DOHH2 (cell line): ENCODE measurements at regions not wholly inside any gene's neighbourhood (a gene's known extent, or its start where the extent isn't known, plus 50 kb on each side); places are given as distances from the start of the nearest gene placed in this dataset.

Source experiments
- H3F3A ChIP-seq: fragments of 200-600 bp; sonication (generic), shearing (Covaris generic); 2 replicates; pipeline ENCODE4 v1.6.0; 2016; ENCODE audit warnings: antibody characterized with exemption, mild to moderate bottlenecking; ENCODE audit not compliant: control insufficient read depth, insufficient read depth
- H3K27ac ChIP-seq: fragments of 200-600 bp; sonication (generic); 2 replicates; pipeline ENCODE4 v1.5.1; 2014; ENCODE audit warnings: low read depth, mild to moderate bottlenecking, low read length, moderate library complexity
- H3K27me3 ChIP-seq: fragments of 200-600 bp; sonication (generic); 2 replicates; pipeline ENCODE4 v1.6.1; 2014; ENCODE audit warnings: mild to moderate bottlenecking, low read length, mixed read lengths; ENCODE audit not compliant: control insufficient read depth
- H3K36me3 ChIP-seq: fragments of 200-600 bp; sonication (generic); 2 replicates; pipeline ENCODE4 v1.6.1; 2014; ENCODE audit warnings: mild to moderate bottlenecking, low read length, moderate library complexity, mixed read lengths; ENCODE audit not compliant: control insufficient read depth
- H3K4me1 ChIP-seq: fragments of 200-600 bp; sonication (generic); 2 replicates; pipeline ENCODE4 v1.6.1; 2014; ENCODE audit warnings: mild to moderate bottlenecking, low read length, mixed read lengths; ENCODE audit not compliant: control insufficient read depth
- H3K4me2 ChIP-seq: fragments of 200-600 bp; sonication (generic); 2 replicates; pipeline ENCODE4 v1.6.0; 2014; ENCODE audit warnings: mild to moderate bottlenecking, low read length, moderate library complexity
- H3K4me3 ChIP-seq: fragments of 200-600 bp; sonication (generic); 2 replicates; pipeline ENCODE4 v1.5.1; 2014; ENCODE audit warnings: mild to moderate bottlenecking, low read length, mixed read lengths
- H3K79me2 ChIP-seq: fragments of 200-600 bp; sonication (generic); 2 replicates; pipeline ENCODE4 v1.6.1; 2014; ENCODE audit warnings: mild to moderate bottlenecking, low read length, mixed read lengths; ENCODE audit not compliant: control insufficient read depth
- H3K9me2 ChIP-seq: fragments of 200-600 bp; sonication (generic); replicated peaks from 2 replicates; pipeline ENCODE4 v1.6.1; 2014; ENCODE audit warnings: mild to moderate bottlenecking, low read length, mixed read lengths; ENCODE audit not compliant: control insufficient read depth
- H3K9me3 ChIP-seq: fragments of 200-600 bp; sonication (generic); 2 replicates; pipeline ENCODE4 v1.6.1; 2014; ENCODE audit warnings: antibody characterized with exemption, low read length, mixed read lengths; ENCODE audit not compliant: control insufficient read depth, insufficient read depth
- H4K20me1 ChIP-seq: fragments of 200-600 bp; sonication (generic); 2 replicates; pipeline ENCODE4 v1.6.0; 2014; ENCODE audit warnings: low read depth, mild to moderate bottlenecking, antibody characterized with exemption, low read length, moderate library complexity; ENCODE audit not compliant: control insufficient read depth, insufficient read depth
- CTCF ChIP-seq: fragments of 200-600 bp; sonication (generic); IDR thresholded peaks from one replicate; pipeline ENCODE4 v1.5.1; 2014; ENCODE audit warnings: antibody characterized with exemption, mild to moderate bottlenecking, low read depth, low read length; ENCODE audit not compliant: poor library complexity, severe bottlenecking
- EZH2phosphoT487 ChIP-seq: fragments of 200-600 bp; sonication (generic); IDR thresholded peaks from 2 replicates; pipeline ENCODE4 v1.6.1; 2017; ENCODE audit warnings: borderline replicate concordance, mild to moderate bottlenecking, antibody characterized with exemption, low read length, moderate library complexity, mixed read lengths

GRCh38 chr4:106715825-106716224, 320.3 kb downstream of the DKK2 start:
- Histone ChIP-seq H3K36me3 (no peaks in the 10 kb centered on the region), H3K4me2 (no peak overlapping the region), H3K27ac (no peak overlapping the region), H3K4me1 (no peaks in the 10 kb centered on the region), H4K20me1 (no peaks in the 10 kb centered on the region), H3F3A (no peaks in the 10 kb centered on the region), H3K9me3 (no peaks in the 10 kb centered on the region), H3K4me3 (no peak overlapping the region), H3K9me2 (no peaks in the 10 kb centered on the region), H3K27me3 (no peaks in the 10 kb centered on the region), H3K79me2 (no peaks in the 10 kb centered on the region)
- TF ChIP-seq CTCF (no peak), EZH2phosphoT487 (no peak)

- no peaks in the 10 kb centered on the region for H3K79me2 ChIP-seq
- TF ChIP-seq EZH2phosphoT487 (no peak), CTCF (no peak)
Observed at GRCh38 chr4:106708464-106708816, 327.7 kb downstream of the DKK2 start.

GRCh38 chr4:106707776-106708463, 328.2 kb downstream of the DKK2 start:
- no peak overlapping the region for H3K4me2 ChIP-seq
- H3K36me3 ChIP-seq: no peaks in the 10 kb centered on the region
- H3F3A ChIP-seq: no peaks in the 10 kb centered on the region
- no peaks in the 10 kb centered on the region for H3K27me3 ChIP-seq
- H3K4me3 ChIP-seq: no peak overlapping the region
- no peak overlapping the region for H3K27ac ChIP-seq
- no peaks in the 10 kb centered on the region for H4K20me1 ChIP-seq
- H3K9me3 ChIP-seq: no peaks in the 10 kb centered on the region
- no peaks in the 10 kb centered on the region for H3K9me2 ChIP-seq
- no peaks in the 10 kb centered on the region for H3K79me2 ChIP-seq
- no peak for TF ChIP-seq EZH2phosphoT487
- TF ChIP-seq CTCF: no peak
- H3K4me1 ChIP-seq: no peaks in the 10 kb centered on the region

More at GRCh38 chr4:106708464-106708816, 327.7 kb downstream of the DKK2 start:
- Histone ChIP-seq H3K4me3 (no peak overlapping the region), H3K27me3 (no peaks in the 10 kb centered on the region), H3K9me2 (no peaks in the 10 kb centered on the region), H3K4me2 (no peak overlapping the region), H3F3A (no peaks in the 10 kb centered on the region), H3K36me3 (no peaks in the 10 kb centered on the region), H4K20me1 (no peaks in the 10 kb centered on the region), H3K27ac (no peak overlapping the region), H3K9me3 (no peaks in the 10 kb centered on the region), H3K4me1 (no peaks in the 10 kb centered on the region)
